A549 (cell line): ENCODE measurements at regions not wholly inside any gene's neighbourhood (a gene's known extent, or its start where the extent isn't known, plus 50 kb on each side); places are given as distances from the start of the nearest gene placed in this dataset.

Source experiments
- ESRRA ChIP-seq: fragments of 150-350 bp; IDR thresholded peaks from 2 replicates; pipeline ENCODE4 v1.6.1; 2014; ENCODE audit warnings: mild to moderate bottlenecking, low read length, borderline replicate concordance
- HDAC2 ChIP-seq: fragments of 200-600 bp; sonication (generic); IDR thresholded peaks from 2 replicates; pipeline ENCODE4 v1.6.1; 2016
- JUN ChIP-seq, 2 experiments: fragments of >200 bp; sonication (Bioruptor Twin); formaldehyde crosslinking; IDR thresholded peaks; 2 replicates in 1 of 2; 3 replicates in 1 of 2; pipeline ENCODE4 v1.6.1; 2016 to 2017
- MYC ChIP-seq: IDR thresholded peaks from 2 replicates; pipeline ENCODE4 v1.6.1; 2012; ENCODE audit warnings: mild to moderate bottlenecking, inconsistent platforms, low read length, improper control_type of control experiment, borderline replicate concordance
- POLR2A ChIP-seq: IDR thresholded peaks from 2 replicates; pipeline ENCODE4 v1.6.1; 2012; ENCODE audit warnings: mild to moderate bottlenecking, low read length
- RAD21 ChIP-seq, 2 experiments: fragments of >200 bp in 1 of 2; sonication (Bioruptor Twin) in 1 of 2; formaldehyde crosslinking in 1 of 2; IDR thresholded peaks in 1 of 2; conservative IDR thresholded peaks in 1 of 2; 2 replicates in 1 of 2; 3 replicates in 1 of 2; pipeline ENCODE4 v1.6.1; 2012 to 2018; ENCODE audit warnings: inconsistent platforms in 1 of 2
- TF ChIP-seq, protein P1 (sequence below): fragments of >200 bp; sonication (Bioruptor Twin); formaldehyde crosslinking; IDR thresholded peaks from 3 replicates; pipeline ENCODE4 v1.5.1; 2016
- TF ChIP-seq, protein P2 (sequence below): IDR thresholded peaks from 2 replicates; pipeline ENCODE4 v1.6.1; 2012

DNA sequence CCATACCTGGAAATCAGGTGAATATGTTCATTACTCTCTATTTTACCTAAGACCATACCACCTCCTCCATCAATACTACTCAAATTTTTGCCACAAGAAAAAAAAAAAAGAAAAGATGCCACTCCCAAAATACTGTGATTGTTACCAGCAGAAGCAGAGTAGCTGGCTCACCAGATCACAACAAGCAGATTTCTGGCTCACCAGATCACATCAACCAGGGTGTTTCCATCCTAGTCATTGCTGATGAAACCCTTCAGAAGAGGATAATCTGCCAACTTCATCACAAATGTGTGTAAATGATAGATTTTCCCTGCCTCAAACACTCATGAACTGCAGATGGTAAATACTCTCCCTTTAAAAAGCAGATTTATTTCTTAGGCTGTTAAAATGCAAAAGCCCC lies 109.7 kb upstream of the NAMPT start:
- TF ChIP-seq POLR2A (no peak), MYC (no peak), JUN (IDR thresholded peaks at IDR 0.05) (no peak), HDAC2 (no peak), ESRRA (no peak), RAD21 (conservative IDR thresholded peaks at IDR 0.05 in 1 of 2, IDR thresholded peaks at IDR 0.05 in 1 of 2) (no peak)
- TF ChIP-seq, protein P1, sequence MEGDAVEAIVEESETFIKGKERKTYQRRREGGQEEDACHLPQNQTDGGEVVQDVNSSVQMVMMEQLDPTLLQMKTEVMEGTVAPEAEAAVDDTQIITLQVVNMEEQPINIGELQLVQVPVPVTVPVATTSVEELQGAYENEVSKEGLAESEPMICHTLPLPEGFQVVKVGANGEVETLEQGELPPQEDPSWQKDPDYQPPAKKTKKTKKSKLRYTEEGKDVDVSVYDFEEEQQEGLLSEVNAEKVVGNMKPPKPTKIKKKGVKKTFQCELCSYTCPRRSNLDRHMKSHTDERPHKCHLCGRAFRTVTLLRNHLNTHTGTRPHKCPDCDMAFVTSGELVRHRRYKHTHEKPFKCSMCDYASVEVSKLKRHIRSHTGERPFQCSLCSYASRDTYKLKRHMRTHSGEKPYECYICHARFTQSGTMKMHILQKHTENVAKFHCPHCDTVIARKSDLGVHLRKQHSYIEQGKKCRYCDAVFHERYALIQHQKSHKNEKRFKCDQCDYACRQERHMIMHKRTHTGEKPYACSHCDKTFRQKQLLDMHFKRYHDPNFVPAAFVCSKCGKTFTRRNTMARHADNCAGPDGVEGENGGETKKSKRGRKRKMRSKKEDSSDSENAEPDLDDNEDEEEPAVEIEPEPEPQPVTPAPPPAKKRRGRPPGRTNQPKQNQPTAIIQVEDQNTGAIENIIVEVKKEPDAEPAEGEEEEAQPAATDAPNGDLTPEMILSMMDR: no peak
- TF ChIP-seq, protein P2, sequence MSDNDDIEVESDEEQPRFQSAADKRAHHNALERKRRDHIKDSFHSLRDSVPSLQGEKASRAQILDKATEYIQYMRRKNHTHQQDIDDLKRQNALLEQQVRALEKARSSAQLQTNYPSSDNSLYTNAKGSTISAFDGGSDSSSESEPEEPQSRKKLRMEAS: no peak
